ENCODE measurements at regions not wholly inside any gene's neighbourhood (a gene's known extent, or its start where the extent isn't known, plus 50 kb on each side); places are given as distances from the start of the nearest gene placed in this dataset.

- ChIA-PET POLR2A (no interaction called here), CTCF (no interaction called here)
- no peak overlapping the region for H3K4me3 ChIP-seq (ENCODE audit: low read depth, low read length)
- no peak for DNase-seq (ENCODE audit: low read depth, low spot score)
- no peaks in the 10 kb centered on the region for H3K27me3 ChIP-seq (ENCODE audit: control insufficient read depth, insufficient read depth, low read length)
- no peak for TF ChIP-seq CTCF (IDR thresholded peaks at IDR 0.05; ENCODE audit: low read depth, low read length)
- H3K27ac ChIP-seq (ENCODE audit: low read depth, low read length), result no peak overlapping the region
- H3K9me3 ChIP-seq (ENCODE audit: control insufficient read depth, insufficient read depth, low read length), result no peaks in the 10 kb centered on the region
These were observed 83.0 kb upstream of the MAP3K7 start for GRCh38 chr6:90669846-90670245.

DNA sequence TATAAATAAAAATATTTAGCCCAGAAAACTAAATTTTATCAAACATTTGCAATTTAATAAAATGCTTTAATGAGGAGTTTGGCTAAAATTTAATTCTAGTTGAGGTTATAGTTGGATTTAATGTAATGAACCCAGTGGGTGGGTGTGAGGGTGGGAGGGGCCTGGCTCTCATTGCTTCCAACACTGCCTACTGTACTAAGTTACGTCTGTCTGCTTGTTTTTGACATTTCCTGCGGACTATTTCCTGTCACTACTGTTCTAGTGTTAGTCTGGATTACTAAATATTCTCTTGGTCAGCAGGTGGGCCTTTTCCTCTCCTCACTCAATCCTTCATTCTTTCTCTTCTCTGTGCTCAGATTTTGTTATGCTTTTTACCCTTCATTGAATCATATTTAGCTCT lies 82.5 kb upstream of the MAP3K7 start:
- no peak overlapping the region for H3K27ac ChIP-seq (ENCODE audit: low read depth, low read length)
- H3K9me3 ChIP-seq (ENCODE audit: control insufficient read depth, insufficient read depth, low read length), result no peaks in the 10 kb centered on the region
- DNase-seq (ENCODE audit: low read depth, low spot score), result no peak
- ChIA-PET POLR2A (no interaction called here), CTCF (interaction anchor here (0.5 kb wide), 1 partner anchor 13 kb away, joined by 3 read pairs; no protein-coding TSS in a partner anchor)
- no peak overlapping the region for H3K4me3 ChIP-seq (ENCODE audit: low read depth, low read length)
- H3K27me3 ChIP-seq (ENCODE audit: control insufficient read depth, insufficient read depth, low read length), result no peaks in the 10 kb centered on the region
- no peak for TF ChIP-seq CTCF (IDR thresholded peaks at IDR 0.05; ENCODE audit: low read depth, low read length)

DNA sequence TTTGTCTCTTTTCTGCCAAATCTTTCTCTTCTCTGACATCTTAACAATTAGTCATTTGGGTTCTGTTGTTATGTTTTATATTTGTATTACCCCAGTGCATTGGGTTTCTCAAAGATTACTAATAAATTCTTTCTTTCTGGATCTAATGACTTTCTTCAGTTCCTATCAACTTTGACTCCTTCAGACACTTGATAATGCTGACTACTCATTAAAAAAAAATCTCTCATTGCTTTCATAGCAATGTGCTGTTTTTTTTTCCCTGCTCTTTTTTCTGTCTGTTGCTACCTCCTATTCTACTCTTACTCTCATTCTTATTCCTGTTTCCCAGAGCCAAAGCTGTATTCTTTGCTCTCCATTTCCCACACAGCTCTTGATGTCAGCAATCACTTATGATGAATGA lies 81.3 kb upstream of the MAP3K7 start:
- Histone ChIP-seq H3K27ac (ENCODE audit: low read depth, low read length) (no peak overlapping the region), H3K9me3 (ENCODE audit: control insufficient read depth, insufficient read depth, low read length) (no peaks in the 10 kb centered on the region), H3K27me3 (ENCODE audit: control insufficient read depth, insufficient read depth, low read length) (no peaks in the 10 kb centered on the region), H3K4me3 (ENCODE audit: low read depth, low read length) (no peak overlapping the region)
- CTCF ChIA-PET, result no interaction called here
- TF ChIP-seq CTCF (IDR thresholded peaks at IDR 0.05; ENCODE audit: low read depth, low read length), result no peak
- POLR2A ChIA-PET, result no interaction called here
- no peak for DNase-seq (ENCODE audit: low read depth, low spot score)

DNA sequence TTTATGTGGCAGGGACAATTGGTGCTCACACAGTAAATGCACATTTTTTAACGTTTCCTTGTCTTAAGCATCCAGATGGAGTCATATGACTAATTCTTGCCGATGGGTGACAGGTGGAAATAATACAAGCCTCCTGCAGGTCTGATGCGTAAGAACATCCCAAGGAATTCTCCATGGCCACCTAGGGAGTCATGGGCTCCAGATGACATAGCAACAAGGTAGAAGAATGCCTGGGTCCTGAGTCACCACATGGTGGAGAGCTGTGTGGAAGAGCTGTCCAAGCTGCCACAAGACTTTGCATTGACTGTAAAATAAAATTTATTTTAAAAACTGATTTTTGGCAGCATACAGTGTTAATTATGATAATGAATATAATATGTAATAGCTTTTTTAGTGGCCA lies 77.0 kb upstream of the MAP3K7 start:
- Histone ChIP-seq H3K9me3 (ENCODE audit: control insufficient read depth, insufficient read depth, low read length) (no peaks in the 10 kb centered on the region), H3K27ac (ENCODE audit: low read depth, low read length) (no peak overlapping the region), H3K27me3 (ENCODE audit: control insufficient read depth, insufficient read depth, low read length) (no peaks in the 10 kb centered on the region), H3K4me3 (ENCODE audit: low read depth, low read length) (no peak overlapping the region)
- DNase-seq (ENCODE audit: low read depth, low spot score), result no peak
- ChIA-PET POLR2A (no interaction called here), CTCF (no interaction called here)
- no peak for TF ChIP-seq CTCF (IDR thresholded peaks at IDR 0.05; ENCODE audit: low read depth, low read length)

- Histone ChIP-seq H3K27me3 (ENCODE audit: control insufficient read depth, insufficient read depth, low read length) (no peaks in the 10 kb centered on the region), H3K9me3 (ENCODE audit: control insufficient read depth, insufficient read depth, low read length) (no peaks in the 10 kb centered on the region), H3K4me3 (ENCODE audit: low read depth, low read length) (no peak overlapping the region), H3K27ac (ENCODE audit: low read depth, low read length) (no peak overlapping the region)
- no peak for TF ChIP-seq CTCF (IDR thresholded peaks at IDR 0.05; ENCODE audit: low read depth, low read length)
- CTCF ChIA-PET, result no interaction called here
- DNase-seq (ENCODE audit: low read depth, low spot score), result no peak
- POLR2A ChIA-PET, result no interaction called here
These were observed 76.2 kb upstream of the MAP3K7 start for GRCh38 chr6:90663106-90663505.

All from AG04450 (cell line).